SK-N-MC (cell line): ENCODE measurements at regions not wholly inside any gene's neighbourhood (a gene's known extent, or its start where the extent isn't known, plus 50 kb on each side); places are given as distances from the start of the nearest gene placed in this dataset.

Source experiments
- EZH2 ChIP-seq: fragments of 200-600 bp; sonication (generic); IDR thresholded peaks from one replicate; pipeline ENCODE4 v1.6.1; 2017; ENCODE audit warnings: antibody characterized with exemption
- POLR2AphosphoS5 ChIP-seq: IDR thresholded peaks from 2 replicates; pipeline ENCODE4 v1.6.1; 2012; ENCODE audit warnings: mild to moderate bottlenecking, low read depth, low read length, borderline replicate concordance

GRCh38 chr2:199684832-199685231, 166.2 kb downstream of the FTCDNL1 start:
- TF ChIP-seq EZH2 (no peak), POLR2AphosphoS5 (no peak)
